Right lobe of liver (tissue), 4 donors: ENCODE measurements at regions not wholly inside any gene's neighbourhood (a gene's known extent, or its start where the extent isn't known, plus 50 kb on each side); places are given as distances from the start of the nearest gene placed in this dataset.

Experiments
- POLR2A ChIP-seq: fragments of 450-650 bp; IDR thresholded peaks from one replicate; pipeline ENCODE4 v1.6.1; 2017; ENCODE audit warnings: antibody characterized with exemption, mild to moderate bottlenecking
- TF ChIP-seq, protein P1 (sequence below), 4 donors: fragments of 200-600 bp in 3 of 4; fragments of 450-650 bp in 1 of 4; IDR thresholded peaks; one replicate each; pipeline versions ENCODE4 v1.5.1 to v1.8.0; 2016 to 2022; ENCODE audit warnings: antibody characterized with exemption in 4 of 4, mild to moderate bottlenecking in 2 of 4
- donor health status: DM: no; HTN: no; CAD: no.
- donor health status: DM: no; HTN: no; CAD: no.
- donor health status: DM: no; HTN: yes; CAD: no.

DNA sequence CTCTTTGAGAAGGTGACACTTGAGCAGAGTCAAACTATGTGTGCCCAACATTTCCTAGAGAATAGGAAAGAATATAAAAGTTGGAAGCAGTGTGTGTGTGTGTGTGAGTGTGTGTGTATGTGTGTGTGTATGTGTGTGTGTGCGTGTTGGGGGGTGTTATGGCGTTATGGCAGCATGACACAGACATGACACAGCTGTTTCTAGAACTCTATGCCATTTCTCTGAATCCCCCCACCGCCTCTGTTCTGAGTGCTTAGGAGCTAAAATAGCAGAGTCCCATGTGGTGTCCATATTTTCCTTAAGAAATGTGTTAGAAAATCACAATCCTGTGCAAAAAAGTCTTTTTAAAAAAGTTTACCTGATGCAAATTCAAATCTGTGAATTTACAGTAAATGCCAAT is 556.1 kb downstream of the RWDD3 start:
- TF ChIP-seq, protein P1, sequence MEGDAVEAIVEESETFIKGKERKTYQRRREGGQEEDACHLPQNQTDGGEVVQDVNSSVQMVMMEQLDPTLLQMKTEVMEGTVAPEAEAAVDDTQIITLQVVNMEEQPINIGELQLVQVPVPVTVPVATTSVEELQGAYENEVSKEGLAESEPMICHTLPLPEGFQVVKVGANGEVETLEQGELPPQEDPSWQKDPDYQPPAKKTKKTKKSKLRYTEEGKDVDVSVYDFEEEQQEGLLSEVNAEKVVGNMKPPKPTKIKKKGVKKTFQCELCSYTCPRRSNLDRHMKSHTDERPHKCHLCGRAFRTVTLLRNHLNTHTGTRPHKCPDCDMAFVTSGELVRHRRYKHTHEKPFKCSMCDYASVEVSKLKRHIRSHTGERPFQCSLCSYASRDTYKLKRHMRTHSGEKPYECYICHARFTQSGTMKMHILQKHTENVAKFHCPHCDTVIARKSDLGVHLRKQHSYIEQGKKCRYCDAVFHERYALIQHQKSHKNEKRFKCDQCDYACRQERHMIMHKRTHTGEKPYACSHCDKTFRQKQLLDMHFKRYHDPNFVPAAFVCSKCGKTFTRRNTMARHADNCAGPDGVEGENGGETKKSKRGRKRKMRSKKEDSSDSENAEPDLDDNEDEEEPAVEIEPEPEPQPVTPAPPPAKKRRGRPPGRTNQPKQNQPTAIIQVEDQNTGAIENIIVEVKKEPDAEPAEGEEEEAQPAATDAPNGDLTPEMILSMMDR (IDR thresholded peaks at IDR 0.05) = no peak
- TF ChIP-seq POLR2A = no peak
